Transverse colon (tissue), 3 donors: ENCODE measurements at regions not wholly inside any gene's neighbourhood (a gene's known extent, or its start where the extent isn't known, plus 50 kb on each side); places are given as distances from the start of the nearest gene placed in this dataset.

ENCODE experiments used
- CTCF ChIP-seq, 5 experiments: fragments of 200-600 bp in 3 of 5; fragments of 450-650 bp in 2 of 5; sonication (generic) in 3 of 5; IDR thresholded peaks; 1 replicate in 2 of 5; 2 replicates in 3 of 5; pipeline ENCODE4 v1.5.1; 2016 to 2017; ENCODE audit warnings: antibody characterized with exemption in 5 of 5, inconsistent platforms in 3 of 5, mild to moderate bottlenecking in 2 of 5, moderate library complexity in 1 of 5
- EP300 ChIP-seq: sonication (generic); formaldehyde crosslinking; IDR thresholded peaks from one replicate; pipeline ENCODE4 v1.6.1; 2017; ENCODE audit warnings: antibody characterized with exemption, low read depth

GRCh38 chr16:79823639-79824038, 223.1 kb upstream of the MAF start:
- TF ChIP-seq EP300 (no peak), CTCF (IDR thresholded peaks at IDR 0.05) (no peak)
